ENCODE measurements at regions not wholly inside any gene's neighbourhood (a gene's known extent, or its start where the extent isn't known, plus 50 kb on each side); places are given as distances from the start of the nearest gene placed in this dataset.

DNA sequence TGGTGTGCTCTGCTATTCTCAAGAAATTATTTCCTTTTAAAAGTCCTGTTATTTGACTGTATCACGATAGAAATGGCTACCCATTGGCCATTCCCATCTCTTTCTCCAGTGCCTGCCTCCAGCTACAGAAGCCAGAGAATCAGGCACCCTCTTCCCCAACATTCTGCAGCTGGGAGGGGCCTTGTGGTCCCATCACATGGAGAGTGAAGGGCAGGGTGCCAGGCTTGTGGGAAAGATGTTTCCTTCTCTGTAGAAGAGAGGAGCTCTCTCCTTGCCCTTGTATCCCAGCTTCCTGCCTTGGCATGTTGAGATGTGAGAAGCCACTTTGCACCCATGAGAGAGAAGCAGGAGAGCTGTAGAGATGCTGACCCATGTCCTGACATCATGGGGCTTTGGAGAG lies 465.0 kb downstream of the MTRR start:
- TF ChIP-seq, protein P1, sequence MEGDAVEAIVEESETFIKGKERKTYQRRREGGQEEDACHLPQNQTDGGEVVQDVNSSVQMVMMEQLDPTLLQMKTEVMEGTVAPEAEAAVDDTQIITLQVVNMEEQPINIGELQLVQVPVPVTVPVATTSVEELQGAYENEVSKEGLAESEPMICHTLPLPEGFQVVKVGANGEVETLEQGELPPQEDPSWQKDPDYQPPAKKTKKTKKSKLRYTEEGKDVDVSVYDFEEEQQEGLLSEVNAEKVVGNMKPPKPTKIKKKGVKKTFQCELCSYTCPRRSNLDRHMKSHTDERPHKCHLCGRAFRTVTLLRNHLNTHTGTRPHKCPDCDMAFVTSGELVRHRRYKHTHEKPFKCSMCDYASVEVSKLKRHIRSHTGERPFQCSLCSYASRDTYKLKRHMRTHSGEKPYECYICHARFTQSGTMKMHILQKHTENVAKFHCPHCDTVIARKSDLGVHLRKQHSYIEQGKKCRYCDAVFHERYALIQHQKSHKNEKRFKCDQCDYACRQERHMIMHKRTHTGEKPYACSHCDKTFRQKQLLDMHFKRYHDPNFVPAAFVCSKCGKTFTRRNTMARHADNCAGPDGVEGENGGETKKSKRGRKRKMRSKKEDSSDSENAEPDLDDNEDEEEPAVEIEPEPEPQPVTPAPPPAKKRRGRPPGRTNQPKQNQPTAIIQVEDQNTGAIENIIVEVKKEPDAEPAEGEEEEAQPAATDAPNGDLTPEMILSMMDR (IDR thresholded peaks at IDR 0.05) = no peak
- no peak for TF ChIP-seq EZH2phosphoT487 (IDR thresholded peaks at IDR 0.05)
- TF ChIP-seq EZH2 (IDR thresholded peaks at IDR 0.05) = no peak
